ENCODE measurements at regions not wholly inside any gene's neighbourhood (a gene's known extent, or its start where the extent isn't known, plus 50 kb on each side); places are given as distances from the start of the nearest gene placed in this dataset.

DNA sequence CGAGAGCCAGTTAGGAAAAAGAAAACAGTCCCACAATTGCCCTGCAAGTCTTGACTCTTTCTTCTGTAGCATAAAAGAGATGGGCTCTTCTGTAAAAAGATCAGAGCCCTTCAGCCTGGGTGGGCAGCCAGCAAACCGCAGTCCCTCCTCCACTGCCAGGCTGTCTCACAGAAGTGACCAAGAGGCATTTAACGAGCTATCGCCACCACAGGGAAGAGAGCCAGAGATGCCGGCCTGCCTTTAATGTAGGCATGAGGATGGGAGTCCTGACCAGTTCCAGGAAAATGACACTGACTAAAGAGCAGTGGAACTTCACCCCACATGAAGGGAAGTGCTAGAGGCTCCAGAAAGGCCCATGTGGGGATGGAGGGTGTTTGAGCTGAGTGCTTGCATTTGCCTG, 264.6 kb downstream of the NDUFS4 start:
- ATAC-seq = no peak
- no peak for DNase-seq (ENCODE audit: low spot score)

DNA sequence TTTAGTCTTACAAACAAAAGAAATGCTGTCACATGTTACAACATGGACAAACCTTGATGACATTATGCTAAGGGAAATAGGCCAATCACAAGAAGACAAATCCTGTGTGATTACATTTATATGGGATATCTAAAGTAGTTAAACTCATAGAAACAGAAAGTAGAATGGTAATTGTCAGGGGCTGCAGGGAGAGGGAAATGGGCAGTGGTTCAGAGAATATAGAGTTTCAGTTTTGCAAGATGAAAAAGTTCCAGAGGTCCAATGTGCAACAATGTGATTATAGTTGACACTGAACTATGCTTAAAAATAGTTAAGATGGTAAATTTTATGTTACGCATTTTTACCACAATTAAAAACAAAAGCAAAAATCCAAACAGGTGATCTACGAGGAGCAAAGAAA, 265.5 kb downstream of the NDUFS4 start:
- DNase-seq (ENCODE audit: low spot score) (no peak), ATAC-seq (no peak)

GRCh38 chr5:53826504-53826903, 266.1 kb downstream of the NDUFS4 start:
- DNase-seq (ENCODE audit: low spot score) (no peak), ATAC-seq (no peak)

- DNase-seq (ENCODE audit: low spot score) (no peak), ATAC-seq (no peak)
Observed at GRCh38 chr5:53827211-53827651, 266.8 kb downstream of the NDUFS4 start.

- no peak for ATAC-seq
Observed at GRCh38 chr5:53831496-53831895, 271.1 kb downstream of the NDUFS4 start.

More at GRCh38 chr5:53831496-53831895, 271.1 kb downstream of the NDUFS4 start:
- no peak for DNase-seq (ENCODE audit: low spot score)

Measured in left lobe of liver (tissue), 2 donors.